HuH-7 (cell line): ENCODE measurements at regions not wholly inside any gene's neighbourhood (a gene's known extent, or its start where the extent isn't known, plus 50 kb on each side); places are given as distances from the start of the nearest gene placed in this dataset.

Experiments used
- DNase-seq: peaks from one replicate; pipeline ENCODE4 v3.0.0; 2011; ENCODE audit warnings: low spot score

- no peak for DNase-seq
Observed at GRCh38 chr1:188314557-188315137, 1485.9 kb downstream of the PLA2G4A start.

GRCh38 chr1:188317894-188318293 lies 1489.1 kb downstream of the PLA2G4A start:
- no peak for DNase-seq

- DNase-seq: no peak
Observed at GRCh38 chr1:188325211-188325610, 1496.5 kb downstream of the PLA2G4A start.

DNA sequence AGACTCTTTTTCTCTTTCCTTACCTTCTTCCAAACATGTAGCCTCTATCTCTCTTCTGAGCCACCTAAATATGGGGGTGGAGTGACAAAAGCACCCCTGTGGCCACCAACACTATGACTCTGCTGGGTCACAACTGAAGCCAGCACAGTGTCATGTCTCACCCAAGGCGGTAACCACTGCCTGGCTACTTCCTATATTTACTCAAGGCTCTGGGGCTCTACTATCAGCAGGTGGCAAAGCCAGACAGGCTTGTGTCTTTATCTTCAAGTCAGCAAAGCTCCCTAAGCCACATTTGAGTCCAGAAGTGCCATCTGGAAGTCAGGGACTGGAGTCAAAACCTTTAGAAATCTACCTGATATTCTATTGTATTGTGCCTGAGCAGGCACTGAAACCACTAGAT lies 1515.2 kb downstream of the PLA2G4A start:
- no peak for DNase-seq

GRCh38 chr1:188350104-188350503 lies 1521.4 kb downstream of the PLA2G4A start:
- no peak for DNase-seq

- DNase-seq: no peak
Observed at GRCh38 chr1:188355082-188355481, 1526.3 kb downstream of the PLA2G4A start.

GRCh38 chr1:188355847-188356246 lies 1527.1 kb downstream of the PLA2G4A start:
- no peak for DNase-seq

- no peak for DNase-seq
Observed at GRCh38 chr1:188359315-188359714, 1530.6 kb downstream of the PLA2G4A start.

GRCh38 chr1:188363943-188364342 lies 1535.2 kb downstream of the PLA2G4A start:
- DNase-seq: no peak

DNA sequence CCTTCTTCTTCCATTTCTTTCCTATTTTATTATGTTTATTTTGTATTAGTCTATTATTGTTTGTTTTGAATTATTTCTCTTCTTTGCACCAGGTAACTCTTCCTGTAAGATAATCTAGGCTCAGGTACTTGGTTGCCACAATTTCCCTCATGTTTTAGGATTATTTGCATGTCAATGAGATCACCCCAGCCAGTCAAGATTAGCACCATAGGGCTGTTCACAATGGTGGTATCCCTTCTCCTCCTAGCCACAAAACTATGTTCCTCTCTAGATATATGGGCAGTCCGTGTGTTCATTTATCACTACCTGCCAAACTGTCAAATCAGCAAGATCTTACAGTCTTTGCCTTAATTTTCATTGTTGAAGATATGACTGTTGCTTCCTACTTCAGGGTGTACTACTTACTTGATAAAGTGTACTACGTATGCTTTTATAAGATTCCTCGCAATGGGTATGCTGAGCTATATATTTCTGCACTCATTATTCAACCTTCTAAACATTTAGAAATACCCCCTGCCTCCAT lies 1536.2 kb downstream of the PLA2G4A start:
- DNase-seq: no peak

DNA sequence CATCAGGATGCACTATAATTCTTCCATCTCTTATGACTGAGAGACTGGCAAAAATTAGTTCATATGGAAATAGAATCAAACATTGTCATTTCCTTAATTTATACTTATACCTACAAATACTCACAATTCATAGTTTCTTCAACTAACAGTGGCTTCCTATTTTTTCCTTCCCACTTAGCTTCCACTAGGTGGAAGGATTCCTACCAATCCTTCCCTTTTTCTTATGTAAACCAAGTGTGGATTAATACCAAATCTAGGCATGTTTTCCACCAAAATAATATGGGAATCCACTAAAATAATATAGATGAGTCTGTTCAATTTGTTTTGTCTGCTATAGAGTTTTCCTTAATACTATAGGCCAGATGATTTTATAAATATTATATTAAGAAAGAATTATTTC lies 1537.1 kb downstream of the PLA2G4A start:
- no peak for DNase-seq

DNA sequence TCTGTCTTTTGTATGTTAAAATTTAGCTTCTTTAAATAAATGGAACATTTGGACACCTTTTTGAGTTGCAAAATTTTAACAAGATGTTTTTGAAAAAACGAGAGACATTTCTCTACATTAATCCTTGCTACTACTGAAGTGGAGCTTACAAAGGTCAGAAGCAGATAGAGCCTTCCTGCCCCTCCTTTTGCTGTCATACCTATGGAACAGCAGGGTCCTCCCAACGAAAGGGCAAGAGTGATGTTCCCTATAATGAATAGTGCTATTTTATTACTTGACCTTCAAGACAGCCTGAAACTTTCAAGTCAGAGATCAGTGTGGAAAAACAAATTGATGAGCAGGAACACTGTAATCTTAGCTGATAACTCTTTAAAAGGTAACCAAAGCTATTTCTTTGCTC lies 1538.9 kb downstream of the PLA2G4A start:
- no peak for DNase-seq

- no peak for DNase-seq
Observed at GRCh38 chr1:188371295-188371806, 1542.6 kb downstream of the PLA2G4A start.

GRCh38 chr1:188372821-188373220 lies 1544.1 kb downstream of the PLA2G4A start:
- DNase-seq: no peak

DNA sequence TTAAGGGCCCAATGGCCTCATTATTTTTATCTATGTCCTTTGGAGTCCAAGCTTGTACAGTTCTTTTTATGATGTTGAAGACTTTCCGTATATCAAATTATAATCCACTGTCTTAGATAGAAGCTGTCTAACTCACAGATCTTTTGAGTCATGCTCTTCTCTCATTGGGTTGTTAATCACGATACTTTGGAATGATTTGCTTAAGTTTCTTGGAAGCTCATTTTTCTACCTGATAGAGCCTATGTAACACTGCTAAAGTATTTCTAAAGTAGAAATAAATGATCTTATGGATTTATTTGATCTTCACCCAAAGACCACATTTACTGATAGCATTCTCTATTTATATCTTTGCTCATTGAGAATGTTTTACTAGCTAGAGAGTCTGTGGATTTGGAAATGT lies 1554.1 kb downstream of the PLA2G4A start:
- no peak for DNase-seq

GRCh38 chr1:188386161-188386560 lies 1557.4 kb downstream of the PLA2G4A start:
- DNase-seq: no peak

- DNase-seq: no peak
Observed at GRCh38 chr1:188386666-188387065, 1557.9 kb downstream of the PLA2G4A start.

GRCh38 chr1:188394677-188395076 lies 1565.9 kb downstream of the PLA2G4A start:
- no peak for DNase-seq

DNA sequence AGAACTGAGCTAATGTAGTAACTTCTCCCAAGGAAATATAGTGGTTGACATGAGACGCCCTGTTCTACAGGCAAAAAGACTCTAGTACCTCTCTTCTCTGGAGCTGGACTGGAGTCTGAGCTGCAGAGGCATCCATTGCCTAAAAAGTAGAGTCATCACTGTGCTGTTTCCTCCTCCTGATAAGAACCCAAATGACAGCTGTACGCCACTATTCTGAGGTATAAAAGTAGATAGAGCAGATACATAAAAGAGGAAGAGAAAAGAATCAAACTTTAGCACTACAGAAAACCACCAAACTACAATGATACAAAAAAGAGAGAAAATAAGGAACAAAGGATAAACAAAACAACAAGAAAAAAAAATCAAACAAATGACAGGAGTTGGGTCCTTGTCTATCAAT lies 1568.8 kb downstream of the PLA2G4A start:
- no peak for DNase-seq

GRCh38 chr1:188402986-188403385 lies 1574.2 kb downstream of the PLA2G4A start:
- DNase-seq: no peak

GRCh38 chr1:188406636-188407035 lies 1577.9 kb downstream of the PLA2G4A start:
- DNase-seq: no peak

DNA sequence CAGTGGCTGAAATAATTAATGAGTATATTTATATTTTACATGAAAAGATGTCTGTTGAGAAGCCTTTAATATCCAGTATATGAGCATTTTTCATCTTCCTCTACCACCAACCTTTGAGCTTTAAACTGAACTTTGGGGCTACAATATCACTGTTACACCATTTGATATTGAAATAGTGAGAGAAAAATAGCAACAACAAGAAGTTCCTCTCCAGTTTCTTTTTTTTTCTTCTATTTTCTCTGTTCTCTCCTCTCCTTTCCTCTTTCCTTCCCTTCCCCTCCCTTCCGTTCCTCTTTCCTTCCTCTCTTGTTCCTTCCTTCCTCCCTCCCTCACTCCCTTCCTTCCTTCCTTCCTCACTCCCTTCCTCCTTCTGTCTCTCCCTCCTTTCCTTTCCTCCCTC lies 1591.4 kb downstream of the PLA2G4A start:
- no peak for DNase-seq

GRCh38 chr1:188423073-188423472 lies 1594.3 kb downstream of the PLA2G4A start:
- DNase-seq: no peak

DNA sequence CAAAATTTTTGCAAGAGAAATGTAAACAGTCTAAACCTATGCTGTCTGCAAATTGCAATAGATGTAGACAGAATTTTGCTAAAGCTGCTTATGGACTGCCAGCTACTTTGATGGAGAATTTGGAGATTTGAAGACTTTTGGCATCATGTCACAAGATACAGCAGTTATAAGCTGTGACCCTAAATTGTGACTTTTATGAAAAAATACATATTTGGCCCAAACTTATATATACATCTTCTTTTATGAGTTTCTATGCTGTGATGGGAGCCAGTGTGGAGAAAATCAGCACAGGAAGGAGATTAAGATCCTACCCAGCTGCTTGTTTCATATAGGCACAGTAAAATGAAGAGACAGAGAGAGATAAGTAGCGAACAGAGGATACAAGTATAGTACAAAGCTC lies 1595.4 kb downstream of the PLA2G4A start:
- no peak for DNase-seq
